ENCODE measurements at regions not wholly inside any gene's neighbourhood (a gene's known extent, or its start where the extent isn't known, plus 50 kb on each side); places are given as distances from the start of the nearest gene placed in this dataset.

DNA sequence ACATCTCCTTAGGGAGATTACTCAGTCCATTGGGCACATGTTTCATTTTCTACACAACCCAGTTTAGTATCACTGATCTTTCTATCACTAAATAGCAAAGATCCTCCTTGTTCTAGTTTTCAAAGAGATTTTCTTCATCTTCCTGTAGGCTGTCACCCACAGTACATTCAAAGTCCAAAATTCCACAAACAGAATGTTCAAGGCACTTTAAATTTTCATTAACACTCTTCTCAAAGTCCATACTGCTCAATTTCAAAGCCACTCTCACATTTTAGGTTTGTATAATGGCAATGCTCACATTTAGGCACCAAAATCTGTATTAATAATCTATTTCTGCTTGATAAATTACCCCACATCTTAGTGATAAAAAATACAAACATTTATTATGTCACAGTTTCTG lies 152.8 kb downstream of the FSIP2 start:
- DNase-seq (ENCODE audit: low spot score), result no peak

- DNase-seq (ENCODE audit: low spot score), result no peak
These were observed 153.3 kb downstream of the FSIP2 start for GRCh38 chr2:185891804-185892411.

DNA sequence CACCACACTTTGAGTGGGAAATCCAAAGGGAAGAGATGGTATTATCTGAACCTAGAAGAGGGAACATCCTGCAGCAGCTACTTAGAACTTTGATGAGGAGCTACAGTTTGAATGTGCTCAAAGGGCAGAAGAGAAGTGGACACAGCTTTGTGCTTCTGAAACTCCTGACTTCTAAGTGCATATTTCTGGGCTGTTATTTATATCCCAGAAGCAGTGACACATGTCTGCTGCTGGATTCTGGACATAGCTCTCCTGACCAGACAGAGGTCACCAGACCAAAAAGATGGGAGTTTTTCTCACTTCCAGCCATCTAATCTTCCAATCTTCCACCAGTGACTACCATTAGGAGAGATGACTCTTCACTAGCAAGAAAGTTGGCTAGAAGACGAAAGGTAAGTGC lies 153.9 kb downstream of the FSIP2 start:
- no peak for DNase-seq (ENCODE audit: low spot score)

- DNase-seq (ENCODE audit: low spot score), result no peak
These were observed 155.6 kb downstream of the FSIP2 start for GRCh38 chr2:185894223-185894622.

GRCh38 chr2:185895828-185896693 lies 157.5 kb downstream of the FSIP2 start:
- no peak for DNase-seq (ENCODE audit: low spot score)

- no peak for DNase-seq (ENCODE audit: low spot score)
These were observed 160.8 kb downstream of the FSIP2 start for GRCh38 chr2:185899366-185899765.

DNA sequence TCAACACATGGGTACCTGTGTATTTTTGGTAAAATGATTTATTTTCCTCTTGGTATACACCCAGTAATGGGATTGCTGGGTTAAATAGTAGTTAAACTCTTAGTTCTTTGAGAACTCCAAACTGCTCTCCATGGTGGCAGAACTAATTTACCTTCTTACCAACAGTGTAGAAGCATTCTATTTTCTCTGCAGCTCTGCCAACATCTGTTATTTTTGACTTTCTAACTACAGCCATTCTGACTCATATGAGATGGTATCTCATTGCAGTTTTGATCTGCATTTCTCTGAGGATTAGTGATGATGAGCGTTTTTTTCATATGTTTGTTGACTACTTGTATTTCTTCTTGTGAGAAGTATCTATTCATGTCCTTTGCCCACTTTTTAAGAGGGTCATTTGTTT lies 180.6 kb downstream of the FSIP2 start:
- DNase-seq (ENCODE audit: low spot score), result no peak

- DNase-seq (ENCODE audit: low spot score), result no peak
These were observed 182.6 kb downstream of the FSIP2 start for GRCh38 chr2:185921048-185921756.

GRCh38 chr2:185934232-185934631 lies 195.6 kb downstream of the FSIP2 start:
- DNase-seq (ENCODE audit: low spot score), result no peak

DNA sequence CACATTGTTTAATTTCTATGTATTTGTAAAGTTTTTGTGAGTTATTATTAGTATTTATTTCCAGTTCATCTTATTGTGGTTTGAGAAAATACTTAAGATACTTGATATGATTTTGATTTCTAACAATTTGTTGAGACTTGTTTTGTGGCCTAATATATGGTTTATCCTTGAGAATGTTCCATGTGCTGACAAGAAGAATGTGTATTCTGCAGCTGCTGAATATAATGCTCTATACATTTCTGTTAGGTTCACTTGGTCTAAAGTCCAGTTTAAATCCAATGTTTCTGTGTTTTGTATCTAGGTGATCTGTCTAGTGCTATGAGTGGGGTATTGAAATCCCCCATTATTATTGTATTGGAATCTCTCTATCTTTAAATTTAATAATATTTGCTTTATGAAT lies 201.3 kb downstream of the FSIP2 start:
- no peak for DNase-seq (ENCODE audit: low spot score)

DNA sequence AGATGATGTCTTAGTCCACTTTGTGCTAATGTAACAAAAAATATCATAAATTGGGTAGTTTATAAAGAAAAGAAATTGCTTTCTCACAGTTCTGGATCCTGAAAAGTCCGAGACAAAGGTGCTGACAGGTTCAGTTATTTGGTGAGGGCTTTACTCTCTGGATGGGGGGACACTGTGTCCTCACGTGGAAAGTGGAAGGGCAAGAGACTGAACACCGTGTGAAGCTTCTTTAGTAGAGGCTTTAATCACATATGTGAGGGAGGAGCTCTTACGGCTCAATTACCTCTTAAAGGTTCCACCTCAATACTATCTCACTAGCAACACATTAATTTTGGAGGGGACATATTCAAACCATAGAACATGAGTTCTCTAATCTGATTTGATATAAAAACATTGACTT lies 204.3 kb downstream of the FSIP2 start:
- DNase-seq (ENCODE audit: low spot score), result no peak

GRCh38 chr2:185947722-185948121 lies 209.1 kb downstream of the FSIP2 start:
- DNase-seq (ENCODE audit: low spot score), result no peak

GRCh38 chr2:185952100-185952499 lies 213.5 kb downstream of the FSIP2 start:
- no peak for DNase-seq (ENCODE audit: low spot score)

DNA sequence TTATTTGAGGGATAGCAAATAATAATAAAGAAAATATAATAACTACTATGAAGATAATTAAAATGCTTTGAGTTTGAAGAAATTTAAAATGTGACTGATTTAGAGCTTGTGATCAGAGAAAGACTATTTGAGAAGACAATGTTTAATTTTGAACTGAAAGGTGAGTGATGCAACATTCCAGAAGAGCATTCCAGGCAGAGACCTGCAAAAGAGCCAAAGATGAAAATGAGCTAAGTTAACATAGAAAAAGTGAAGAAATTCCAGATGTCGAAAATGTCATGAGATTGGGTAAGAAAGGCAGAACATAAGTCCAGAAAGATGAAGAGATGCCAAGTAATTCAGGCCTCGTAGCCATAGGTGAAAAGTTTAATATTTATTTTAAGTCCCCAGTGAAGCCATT lies 215.8 kb downstream of the FSIP2 start:
- DNase-seq (ENCODE audit: low spot score), result no peak

DNA sequence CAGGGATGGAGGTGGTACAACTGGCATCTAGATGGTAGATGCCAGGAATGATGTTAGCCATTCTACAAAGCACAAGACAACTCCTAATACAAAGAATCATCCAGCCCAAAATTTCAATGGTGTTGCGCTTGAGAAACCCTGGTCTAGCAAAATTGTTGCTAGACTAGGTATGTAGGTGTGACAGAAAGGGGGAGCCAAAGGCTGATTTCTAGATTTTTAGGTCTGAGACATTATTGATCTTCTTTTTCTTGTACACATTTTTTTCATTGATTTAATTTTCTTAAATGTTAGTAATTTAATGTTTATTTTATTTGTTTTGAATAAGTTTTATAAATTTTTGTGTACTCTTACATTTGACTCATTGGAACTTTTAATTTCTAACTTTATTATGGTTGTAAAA lies 216.4 kb downstream of the FSIP2 start:
- no peak for DNase-seq (ENCODE audit: low spot score)

GRCh38 chr2:185967335-185967734 lies 228.7 kb downstream of the FSIP2 start:
- DNase-seq (ENCODE audit: low spot score), result no peak

DNA sequence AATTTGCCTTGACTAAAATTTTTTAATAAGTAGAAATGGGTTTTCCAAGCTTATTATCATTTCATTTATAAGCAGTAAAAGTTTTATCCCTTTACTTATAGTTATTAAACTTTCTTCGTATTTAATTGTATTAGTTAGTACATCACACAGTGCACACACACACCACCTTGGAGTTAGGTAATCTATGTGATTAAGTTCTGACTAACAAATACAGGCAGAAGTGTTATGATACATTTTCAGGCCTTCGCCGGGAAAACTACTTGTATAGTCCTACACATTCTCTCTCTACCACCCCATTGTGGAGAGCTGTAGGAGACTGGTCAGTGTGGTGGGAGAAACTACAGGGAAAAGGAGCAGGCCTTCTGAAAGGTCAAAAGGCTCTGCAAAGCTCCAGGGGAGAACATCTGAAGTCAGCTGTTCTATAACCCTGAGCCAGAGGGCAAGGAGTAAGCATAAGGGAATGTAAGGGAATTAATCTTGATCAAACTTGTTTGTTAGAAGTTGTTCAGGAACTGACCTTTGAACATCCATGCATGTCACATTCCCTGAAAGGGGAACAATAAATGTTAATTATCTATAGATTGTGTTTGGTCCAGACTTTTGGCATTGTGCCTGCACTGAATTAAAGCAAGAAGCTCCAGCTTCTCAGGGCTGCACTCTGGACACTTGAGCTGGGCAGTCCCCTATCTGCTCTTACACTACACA lies 231.7 kb downstream of the FSIP2 start:
- no peak for DNase-seq (ENCODE audit: low spot score)

DNA sequence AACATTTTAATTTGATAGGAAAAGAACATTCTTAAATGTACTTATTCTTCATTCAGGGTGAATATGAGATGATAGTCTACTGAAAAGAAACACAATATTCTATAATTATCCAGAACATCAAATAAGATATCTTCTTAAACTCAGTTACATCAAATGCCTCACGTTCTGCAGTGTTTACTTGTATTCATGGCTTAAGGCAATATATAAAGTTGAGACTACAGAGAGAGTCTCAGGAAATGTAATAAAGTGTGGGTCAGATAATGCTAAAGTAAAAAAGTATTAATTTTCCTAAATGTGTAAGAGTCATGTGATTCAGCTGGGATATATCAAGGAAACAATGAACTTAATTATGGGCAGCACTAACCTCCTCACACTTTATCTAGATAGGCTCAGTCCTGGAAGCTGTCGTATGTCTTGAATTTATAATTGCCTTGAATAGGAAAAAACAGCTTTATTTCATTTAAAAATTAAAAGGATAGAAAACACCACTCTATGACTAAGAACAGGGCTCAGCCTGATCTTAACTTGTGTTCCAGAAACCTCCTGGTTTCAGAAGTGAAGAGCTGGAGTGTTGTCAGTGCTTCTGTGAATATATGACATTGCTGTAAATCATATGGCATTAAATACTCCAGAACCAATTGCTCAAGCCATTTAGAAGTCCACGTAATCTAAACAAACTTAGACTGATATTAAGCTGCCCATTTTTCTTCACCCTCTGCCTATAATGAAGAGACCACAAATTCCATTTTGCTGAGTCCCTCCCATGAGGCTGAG lies 240.2 kb downstream of the FSIP2 start:
- DNase-seq (ENCODE audit: low spot score), result peak; percentile 57

DNA sequence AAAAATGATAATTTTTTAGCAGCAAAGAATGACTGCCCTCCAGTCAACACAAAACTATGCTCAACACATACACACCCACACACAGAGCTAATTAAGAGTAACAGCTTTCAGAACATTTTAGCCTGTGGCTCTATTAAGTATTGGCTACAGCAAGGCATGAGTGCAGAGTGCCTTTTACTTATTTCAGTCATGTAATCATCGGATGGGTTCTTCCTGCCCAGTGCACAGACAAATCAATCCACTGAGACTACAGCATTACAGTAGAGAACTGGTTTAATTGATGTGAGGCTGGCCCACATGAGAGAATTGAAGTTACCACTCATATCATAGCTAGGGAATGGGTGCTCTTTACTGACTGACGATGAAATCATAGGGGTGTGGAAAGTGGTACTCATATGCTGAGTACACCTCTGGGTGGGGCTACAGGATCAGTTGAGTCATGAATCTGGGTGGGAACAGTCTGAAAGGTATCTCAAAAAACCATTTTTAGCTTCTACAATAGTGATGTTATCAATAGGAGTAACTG lies 241.0 kb downstream of the FSIP2 start:
- DNase-seq (ENCODE audit: low spot score), result peak; percentile 32

DNA sequence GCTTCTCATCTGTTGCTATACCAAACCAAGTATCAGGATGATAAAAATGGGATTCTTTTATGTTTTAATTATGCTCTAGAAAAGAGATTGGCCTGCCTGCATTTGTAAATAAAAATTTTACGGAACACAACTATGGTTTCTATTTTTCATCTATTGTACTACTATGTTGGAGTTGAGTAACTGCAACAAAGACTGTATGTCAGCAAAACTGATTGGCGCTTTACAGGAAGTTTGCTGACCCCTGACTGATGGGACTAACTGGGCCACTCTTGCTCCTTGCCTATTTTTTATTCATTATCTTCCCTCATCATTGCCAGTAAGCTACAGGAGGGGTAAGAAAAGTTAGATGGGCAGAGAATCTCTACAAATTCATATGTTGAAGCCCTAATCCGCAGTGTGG lies 242.3 kb downstream of the FSIP2 start:
- no peak for DNase-seq (ENCODE audit: low spot score)

DNA sequence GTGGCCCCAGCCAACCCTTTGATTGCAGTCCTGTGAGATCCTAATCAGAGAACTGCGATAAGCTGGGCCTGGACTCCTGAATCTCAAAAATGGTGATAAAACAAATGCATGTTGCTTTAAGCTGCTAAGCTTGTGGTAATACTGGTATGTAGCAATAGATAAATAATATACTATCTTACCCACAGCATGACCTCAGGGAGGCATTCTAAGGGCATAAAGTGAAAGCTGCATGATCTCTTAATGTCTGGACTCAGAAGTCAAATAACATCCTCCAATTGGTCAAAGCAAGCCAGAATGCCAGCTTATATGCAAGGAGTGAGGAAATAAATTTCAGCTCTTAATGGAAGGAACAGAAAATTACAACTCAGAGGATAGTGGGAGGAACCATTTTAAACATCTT lies 246.1 kb downstream of the FSIP2 start:
- peak; percentile 35 for DNase-seq (ENCODE audit: low spot score)
